ENCODE measurements at regions not wholly inside any gene's neighbourhood (a gene's known extent, or its start where the extent isn't known, plus 50 kb on each side); places are given as distances from the start of the nearest gene placed in this dataset.

- no peak for DNase-seq (ENCODE audit: low read depth in 1 of 2, low spot score in 1 of 2)
- in situ Hi-C loops (cut with HindIII; ENCODE audit: low pct_unique_long_range_greater_than_20kb, low sequenced_read_pairs) = no loop called here
- no peak for TF ChIP-seq JUND (IDR thresholded peaks at IDR 0.05; ENCODE audit: low read depth)
These were observed 237.4 kb upstream of the TGFBR2 start for GRCh38 chr3:30368978-30369377.

GRCh38 chr3:30370681-30371271 is 235.6 kb upstream of the TGFBR2 start:
- no peak for DNase-seq (ENCODE audit: low read depth in 1 of 2, low spot score in 1 of 2)
- no peak for TF ChIP-seq JUND (IDR thresholded peaks at IDR 0.05; ENCODE audit: low read depth)
- in situ Hi-C loops (cut with HindIII; ENCODE audit: low pct_unique_long_range_greater_than_20kb, low sequenced_read_pairs) = no loop called here

GRCh38 chr3:30372837-30373236 is 233.6 kb upstream of the TGFBR2 start:
- TF ChIP-seq JUND (IDR thresholded peaks at IDR 0.05; ENCODE audit: low read depth) = no peak
- in situ Hi-C loops (cut with HindIII; ENCODE audit: low pct_unique_long_range_greater_than_20kb, low sequenced_read_pairs) = no loop called here
- DNase-seq (ENCODE audit: low read depth in 1 of 2, low spot score in 1 of 2) = no peak

GRCh38 chr3:30384546-30385072 is 221.8 kb upstream of the TGFBR2 start:
- in situ Hi-C loops (cut with HindIII; ENCODE audit: low pct_unique_long_range_greater_than_20kb, low sequenced_read_pairs) = no loop called here
- TF ChIP-seq JUND (IDR thresholded peaks at IDR 0.05; ENCODE audit: low read depth) = no peak
- DNase-seq (ENCODE audit: low read depth in 1 of 2, low spot score in 1 of 2) = no peak

- no peak for DNase-seq (ENCODE audit: low read depth in 1 of 2, low spot score in 1 of 2)
- in situ Hi-C loops (cut with HindIII; ENCODE audit: low pct_unique_long_range_greater_than_20kb, low sequenced_read_pairs) = no loop called here
- TF ChIP-seq JUND (IDR thresholded peaks at IDR 0.05; ENCODE audit: low read depth) = no peak
These were observed 213.3 kb upstream of the TGFBR2 start for GRCh38 chr3:30393079-30393478.

GRCh38 chr3:30397030-30397429 is 209.4 kb upstream of the TGFBR2 start:
- in situ Hi-C loops (cut with HindIII; ENCODE audit: low pct_unique_long_range_greater_than_20kb, low sequenced_read_pairs) = no loop called here
- DNase-seq (ENCODE audit: low read depth in 1 of 2, low spot score in 1 of 2) = no peak
- no peak for TF ChIP-seq JUND (IDR thresholded peaks at IDR 0.05; ENCODE audit: low read depth)

GRCh38 chr3:30399394-30400181 is 206.8 kb upstream of the TGFBR2 start:
- in situ Hi-C loops (cut with HindIII; ENCODE audit: low pct_unique_long_range_greater_than_20kb, low sequenced_read_pairs) = no loop called here
- TF ChIP-seq JUND (IDR thresholded peaks at IDR 0.05; ENCODE audit: low read depth) = no peak
- DNase-seq (ENCODE audit: low read depth in 1 of 2, low spot score in 1 of 2) = no peak

- in situ Hi-C loops (cut with HindIII; ENCODE audit: low pct_unique_long_range_greater_than_20kb, low sequenced_read_pairs) = no loop called here
- no peak for TF ChIP-seq JUND (IDR thresholded peaks at IDR 0.05; ENCODE audit: low read depth)
- DNase-seq (ENCODE audit: low read depth in 1 of 2, low spot score in 1 of 2) = no peak
These were observed 205.5 kb upstream of the TGFBR2 start for GRCh38 chr3:30400926-30401325.

- DNase-seq (ENCODE audit: low read depth in 1 of 2, low spot score in 1 of 2) = no peak
- in situ Hi-C loops (cut with HindIII; ENCODE audit: low pct_unique_long_range_greater_than_20kb, low sequenced_read_pairs) = no loop called here
- no peak for TF ChIP-seq JUND (IDR thresholded peaks at IDR 0.05; ENCODE audit: low read depth)
These were observed 204.4 kb upstream of the TGFBR2 start for GRCh38 chr3:30401971-30402370.

GRCh38 chr3:30407651-30408050 is 198.8 kb upstream of the TGFBR2 start:
- in situ Hi-C loops (cut with HindIII; ENCODE audit: low pct_unique_long_range_greater_than_20kb, low sequenced_read_pairs) = no loop called here
- no peak for DNase-seq (ENCODE audit: low read depth in 1 of 2, low spot score in 1 of 2)
- TF ChIP-seq JUND (IDR thresholded peaks at IDR 0.05; ENCODE audit: low read depth) = no peak

- in situ Hi-C loops (cut with HindIII; ENCODE audit: low pct_unique_long_range_greater_than_20kb, low sequenced_read_pairs) = no loop called here
- no peak for DNase-seq (ENCODE audit: low read depth in 1 of 2, low spot score in 1 of 2)
- TF ChIP-seq JUND (IDR thresholded peaks at IDR 0.05; ENCODE audit: low read depth) = no peak
These were observed 198.3 kb upstream of the TGFBR2 start for GRCh38 chr3:30408105-30408557.

GRCh38 chr3:30418443-30418842 is 188.0 kb upstream of the TGFBR2 start:
- in situ Hi-C loops (cut with HindIII; ENCODE audit: low pct_unique_long_range_greater_than_20kb, low sequenced_read_pairs) = no loop called here
- no peak for TF ChIP-seq JUND (IDR thresholded peaks at IDR 0.05; ENCODE audit: low read depth)
- no peak for DNase-seq (ENCODE audit: low read depth in 1 of 2, low spot score in 1 of 2)

GRCh38 chr3:30421266-30421665 is 185.1 kb upstream of the TGFBR2 start:
- in situ Hi-C loops (cut with HindIII; ENCODE audit: low pct_unique_long_range_greater_than_20kb, low sequenced_read_pairs) = no loop called here
- TF ChIP-seq JUND (IDR thresholded peaks at IDR 0.05; ENCODE audit: low read depth) = no peak
- DNase-seq (ENCODE audit: low read depth in 1 of 2, low spot score in 1 of 2) = no peak
